Lower leg skin (tissue), 4 donors: ENCODE measurements at regions not wholly inside any gene's neighbourhood (a gene's known extent, or its start where the extent isn't known, plus 50 kb on each side); places are given as distances from the start of the nearest gene placed in this dataset.

Experiments
- DNase-seq, 2 donors: peaks; one replicate each; pipeline ENCODE4 v3.0.0-alpha.2; 2019; ENCODE audit warnings: low spot score in 2 of 2
- H3K4me3 ChIP-seq: fragments of 200-600 bp; sonication (generic); 2 replicates; pipeline ENCODE4 v1.5.1; 2017; ENCODE audit warnings: mild to moderate bottlenecking, low read depth; ENCODE audit not compliant: poor library complexity, severe bottlenecking
- POLR2A ChIP-seq, 2 donors: fragments of 450-650 bp; IDR thresholded peaks; one replicate each; pipeline ENCODE4 v1.6.1; 2016 to 2017; ENCODE audit warnings: antibody characterized with exemption in 2 of 2, mild to moderate bottlenecking in 1 of 2, moderate library complexity in 1 of 2
- WGBS, 2 donors: methylation state at CpG; one replicate each; pipeline ENCODE4 v1.1.5; 2018; 5-methylcytosine and 5-hydroxymethylcytosine counted together
- intact Hi-C: fragments of 100-400 bp; cut with DNase I; formaldehyde crosslinking; loops from one replicate; pipeline ENCODE4 v1.15.0; 2023; ENCODE audit warnings: low total_unique reads
- TF ChIP-seq, protein P1 (sequence below), 3 donors: fragments of 450-650 bp; IDR thresholded peaks; one replicate each; pipeline ENCODE4 v1.5.1; 2016; ENCODE audit warnings: antibody characterized with exemption in 3 of 3, mild to moderate bottlenecking in 3 of 3, moderate library complexity in 2 of 3

DNA sequence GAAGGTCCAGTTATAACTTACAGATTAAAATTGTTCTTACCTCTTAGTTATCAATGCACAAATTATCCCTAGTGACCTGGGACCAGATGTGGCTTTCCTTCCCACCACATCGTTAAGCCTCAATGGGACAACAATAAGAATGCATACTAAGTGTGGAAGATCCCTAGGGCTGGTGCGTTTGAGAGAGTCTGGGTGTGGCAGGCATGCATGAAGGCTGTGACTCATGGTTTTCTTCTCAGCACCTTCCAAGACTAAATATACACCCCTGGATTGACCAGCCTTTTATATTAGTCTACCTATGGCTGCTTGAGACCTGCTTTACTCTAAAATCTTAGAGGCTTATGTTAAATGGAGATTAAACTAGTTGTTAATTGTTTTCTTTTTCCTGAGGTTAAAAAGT lies 261.7 kb upstream of the SLC14A2 start:
- H3K4me3 ChIP-seq: no peak overlapping the region
- DNase-seq: no peak
- intact Hi-C loops: no loop called here
- WGBS, 2 donors: 26 to 35% methylated on average over 2 of the region's 2 CpGs
- TF ChIP-seq, protein P1, sequence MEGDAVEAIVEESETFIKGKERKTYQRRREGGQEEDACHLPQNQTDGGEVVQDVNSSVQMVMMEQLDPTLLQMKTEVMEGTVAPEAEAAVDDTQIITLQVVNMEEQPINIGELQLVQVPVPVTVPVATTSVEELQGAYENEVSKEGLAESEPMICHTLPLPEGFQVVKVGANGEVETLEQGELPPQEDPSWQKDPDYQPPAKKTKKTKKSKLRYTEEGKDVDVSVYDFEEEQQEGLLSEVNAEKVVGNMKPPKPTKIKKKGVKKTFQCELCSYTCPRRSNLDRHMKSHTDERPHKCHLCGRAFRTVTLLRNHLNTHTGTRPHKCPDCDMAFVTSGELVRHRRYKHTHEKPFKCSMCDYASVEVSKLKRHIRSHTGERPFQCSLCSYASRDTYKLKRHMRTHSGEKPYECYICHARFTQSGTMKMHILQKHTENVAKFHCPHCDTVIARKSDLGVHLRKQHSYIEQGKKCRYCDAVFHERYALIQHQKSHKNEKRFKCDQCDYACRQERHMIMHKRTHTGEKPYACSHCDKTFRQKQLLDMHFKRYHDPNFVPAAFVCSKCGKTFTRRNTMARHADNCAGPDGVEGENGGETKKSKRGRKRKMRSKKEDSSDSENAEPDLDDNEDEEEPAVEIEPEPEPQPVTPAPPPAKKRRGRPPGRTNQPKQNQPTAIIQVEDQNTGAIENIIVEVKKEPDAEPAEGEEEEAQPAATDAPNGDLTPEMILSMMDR (IDR thresholded peaks at IDR 0.05): no peak
- TF ChIP-seq POLR2A (IDR thresholded peaks at IDR 0.05): no peak

DNA sequence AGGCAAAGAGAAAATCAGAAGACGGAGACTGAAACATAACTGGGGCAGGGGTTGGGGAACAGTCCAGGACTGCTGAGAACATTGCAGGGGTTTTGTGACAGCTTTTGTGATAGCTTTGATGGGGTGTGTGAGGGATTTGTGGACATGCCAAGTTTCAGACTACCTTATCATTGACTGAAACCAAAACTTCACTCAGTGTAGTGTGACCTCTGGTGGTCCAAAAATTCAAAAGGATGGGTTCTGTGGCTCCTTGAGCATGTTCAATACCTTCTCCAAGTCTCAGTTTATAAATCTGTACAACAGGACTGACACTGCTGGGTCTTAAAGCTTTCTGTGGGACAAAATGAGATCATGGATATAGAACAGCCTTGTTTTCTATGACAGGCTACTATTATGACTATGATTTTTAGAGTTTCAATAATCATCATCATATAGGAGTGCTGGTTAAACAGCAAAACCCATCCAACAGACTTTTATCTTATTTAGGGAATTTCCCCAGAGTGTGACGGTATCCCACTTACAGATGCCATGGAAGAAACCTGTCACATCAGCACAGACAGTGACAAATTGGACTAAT lies 259.2 kb upstream of the SLC14A2 start:
- no peak for DNase-seq
- 88% methylated on average over 2 of the region's 2 CpGs for WGBS, 2 donors
- TF ChIP-seq, protein P1 (IDR thresholded peaks at IDR 0.05): no peak
- no peak for TF ChIP-seq POLR2A (IDR thresholded peaks at IDR 0.05)
- intact Hi-C loops: no loop called here
- no peak overlapping the region for H3K4me3 ChIP-seq

DNA sequence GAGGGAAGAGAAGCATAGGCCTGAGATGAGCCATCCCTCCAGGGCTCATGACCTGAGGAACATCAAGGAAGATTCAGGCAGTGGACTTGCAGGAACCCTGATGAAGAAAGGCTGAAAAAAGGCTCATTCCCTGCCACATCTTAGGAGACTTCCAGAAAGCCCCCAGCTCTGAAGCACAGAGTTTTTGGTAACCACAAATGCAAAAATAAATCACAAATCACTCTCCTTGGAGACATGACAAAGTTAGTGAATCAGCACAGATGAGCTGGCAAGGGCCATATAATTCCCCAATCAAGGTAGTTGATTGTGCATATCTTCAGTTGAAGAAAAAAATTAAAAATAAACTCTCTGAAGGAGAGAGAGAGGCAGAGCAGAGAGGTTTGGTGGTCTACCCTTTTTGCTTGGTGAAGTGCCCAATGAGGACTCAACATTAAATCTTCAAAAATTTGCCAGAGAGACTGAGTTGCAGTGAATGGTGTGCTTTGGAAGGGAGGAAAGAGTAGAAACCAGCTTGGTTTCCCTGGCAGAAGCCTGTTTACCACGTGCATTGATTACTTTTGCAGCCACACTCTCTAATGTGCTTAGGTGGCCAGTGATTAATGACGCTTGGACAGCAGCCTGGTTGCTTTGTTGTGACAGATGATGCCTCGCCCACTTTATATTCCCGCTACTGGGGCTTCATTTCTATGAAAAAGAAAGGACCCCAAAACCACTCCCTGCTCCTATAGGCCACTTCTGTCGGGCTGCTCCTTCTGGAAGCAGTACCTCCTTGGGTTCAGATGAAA lies 257.4 kb upstream of the SLC14A2 start:
- no peak for DNase-seq
- no peak for TF ChIP-seq POLR2A (IDR thresholded peaks at IDR 0.05)
- TF ChIP-seq, protein P1 (IDR thresholded peaks at IDR 0.05): no peak
- 47 to 54% methylated on average over 5 of the region's 5 CpGs for WGBS, 2 donors
- H3K4me3 ChIP-seq: no peak overlapping the region
- intact Hi-C loops: no loop called here

GRCh38 chr18:45359275-45360009 lies 255.8 kb upstream of the SLC14A2 start:
- intact Hi-C loops: no loop called here
- TF ChIP-seq POLR2A (IDR thresholded peaks at IDR 0.05): no peak
- TF ChIP-seq, protein P1 (IDR thresholded peaks at IDR 0.05): no peak
- H3K4me3 ChIP-seq: no peak overlapping the region
- no peak for DNase-seq
- WGBS, 2 donors: 46 to 64% methylated on average over 7 of the region's 7 CpGs

GRCh38 chr18:45361125-45361851 lies 254.0 kb upstream of the SLC14A2 start:
- 62 to 71% methylated on average over 4 of the region's 4 CpGs for WGBS, 2 donors
- no peak for TF ChIP-seq POLR2A (IDR thresholded peaks at IDR 0.05)
- TF ChIP-seq, protein P1 (IDR thresholded peaks at IDR 0.05): no peak
- intact Hi-C loops: no loop called here
- H3K4me3 ChIP-seq: no peak overlapping the region
- DNase-seq: no peak
